ENCODE measurements at regions not wholly inside any gene's neighbourhood (a gene's known extent, or its start where the extent isn't known, plus 50 kb on each side); places are given as distances from the start of the nearest gene placed in this dataset.

GRCh38 chr6:120924214-120924613 lies 410.1 kb downstream of the TBC1D32 start:
- H3K27me3 ChIP-seq (ENCODE audit: control insufficient read depth, insufficient read depth, low read length) = no peaks in the 10 kb centered on the region
- no peak overlapping the region for H3K27ac ChIP-seq (ENCODE audit: low read length)
- no peaks in the 10 kb centered on the region for H3K4me1 ChIP-seq (ENCODE audit: control insufficient read depth, low read depth, low read length)
- H3K9ac ChIP-seq (ENCODE audit: low read length) = no peak overlapping the region
- H3K36me3 ChIP-seq (ENCODE audit: control insufficient read depth, low read depth, low read length) = no peaks in the 10 kb centered on the region
- H3K9me3 ChIP-seq (ENCODE audit: control insufficient read depth, low read depth, low read length) = no peaks in the 10 kb centered on the region
- no peak overlapping the region for H3K4me3 ChIP-seq (ENCODE audit: low read length)

GRCh38 chr6:120918137-120918536 lies 416.1 kb downstream of the TBC1D32 start:
- no peaks in the 10 kb centered on the region for H3K4me1 ChIP-seq (ENCODE audit: control insufficient read depth, low read depth, low read length)
- H3K27me3 ChIP-seq (ENCODE audit: control insufficient read depth, insufficient read depth, low read length) = no peaks in the 10 kb centered on the region
- H3K4me3 ChIP-seq (ENCODE audit: low read length) = no peak overlapping the region
- H3K36me3 ChIP-seq (ENCODE audit: control insufficient read depth, low read depth, low read length) = no peaks in the 10 kb centered on the region
- H3K27ac ChIP-seq (ENCODE audit: low read length) = no peak overlapping the region
- H3K9me3 ChIP-seq (ENCODE audit: control insufficient read depth, low read depth, low read length) = no peaks in the 10 kb centered on the region
- H3K9ac ChIP-seq (ENCODE audit: low read length) = no peak overlapping the region

GRCh38 chr6:120916844-120917243 lies 417.4 kb downstream of the TBC1D32 start:
- no peaks in the 10 kb centered on the region for H3K9me3 ChIP-seq (ENCODE audit: control insufficient read depth, low read depth, low read length)
- H3K36me3 ChIP-seq (ENCODE audit: control insufficient read depth, low read depth, low read length) = no peaks in the 10 kb centered on the region
- no peak overlapping the region for H3K27ac ChIP-seq (ENCODE audit: low read length)
- H3K27me3 ChIP-seq (ENCODE audit: control insufficient read depth, insufficient read depth, low read length) = no peaks in the 10 kb centered on the region
- H3K9ac ChIP-seq (ENCODE audit: low read length) = no peak overlapping the region
- no peaks in the 10 kb centered on the region for H3K4me1 ChIP-seq (ENCODE audit: control insufficient read depth, low read depth, low read length)
- no peak overlapping the region for H3K4me3 ChIP-seq (ENCODE audit: low read length)

DNA sequence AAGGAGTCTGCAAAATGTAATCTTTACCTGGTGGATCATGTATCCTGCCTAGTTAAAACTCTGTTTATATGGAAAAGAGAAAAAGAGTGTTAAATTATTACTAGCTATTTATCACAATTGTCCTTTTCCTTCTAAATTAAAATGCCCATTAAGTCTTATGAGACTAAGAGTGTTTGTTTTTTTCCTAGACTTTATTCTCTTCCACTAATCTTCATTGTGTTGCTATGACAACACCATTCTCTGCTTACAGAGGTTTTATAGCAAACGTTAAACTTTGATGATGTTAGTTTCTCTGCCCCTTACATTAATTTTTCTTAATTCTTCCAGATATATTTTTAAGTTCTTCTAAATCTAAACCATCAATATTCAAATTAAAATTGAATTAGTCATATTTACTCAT lies 420.8 kb downstream of the TBC1D32 start:
- Histone ChIP-seq H3K27me3 (ENCODE audit: control insufficient read depth, insufficient read depth, low read length) (no peaks in the 10 kb centered on the region), H3K27ac (ENCODE audit: low read length) (no peak overlapping the region), H3K4me1 (ENCODE audit: control insufficient read depth, low read depth, low read length) (no peaks in the 10 kb centered on the region), H3K9me3 (ENCODE audit: control insufficient read depth, low read depth, low read length) (no peaks in the 10 kb centered on the region), H3K9ac (ENCODE audit: low read length) (no peak overlapping the region), H3K4me3 (ENCODE audit: low read length) (no peak overlapping the region), H3K36me3 (ENCODE audit: control insufficient read depth, low read depth, low read length) (no peaks in the 10 kb centered on the region)

DNA sequence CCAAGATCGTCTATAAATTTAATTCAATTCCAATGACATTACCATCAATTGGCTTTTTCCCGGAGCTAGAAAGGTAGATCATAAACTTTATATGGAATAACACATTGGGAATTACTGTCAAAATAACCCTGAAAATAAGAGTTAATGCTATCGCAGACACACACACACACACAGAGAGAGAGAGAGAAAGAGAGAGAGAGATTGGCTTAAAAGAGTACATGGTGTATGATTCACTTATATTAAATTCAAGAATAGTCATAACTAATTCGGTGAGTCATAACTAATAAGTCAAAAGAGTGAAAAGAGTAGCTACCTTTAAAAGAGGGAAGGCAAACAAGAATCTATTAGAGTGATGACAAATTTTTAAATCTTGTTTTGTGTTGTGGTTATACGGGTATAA lies 425.5 kb downstream of the TBC1D32 start:
- no peaks in the 10 kb centered on the region for H3K27me3 ChIP-seq (ENCODE audit: control insufficient read depth, insufficient read depth, low read length)
- H3K9me3 ChIP-seq (ENCODE audit: control insufficient read depth, low read depth, low read length) = no peaks in the 10 kb centered on the region
- no peaks in the 10 kb centered on the region for H3K36me3 ChIP-seq (ENCODE audit: control insufficient read depth, low read depth, low read length)
- H3K27ac ChIP-seq (ENCODE audit: low read length) = no peak overlapping the region
- H3K4me1 ChIP-seq (ENCODE audit: control insufficient read depth, low read depth, low read length) = no peaks in the 10 kb centered on the region
- no peak overlapping the region for H3K4me3 ChIP-seq (ENCODE audit: low read length)
- H3K9ac ChIP-seq (ENCODE audit: low read length) = no peak overlapping the region

GRCh38 chr6:120903836-120904235 lies 430.4 kb downstream of the TBC1D32 start:
- Histone ChIP-seq H3K4me3 (ENCODE audit: low read length) (no peak overlapping the region), H3K4me1 (ENCODE audit: control insufficient read depth, low read depth, low read length) (no peaks in the 10 kb centered on the region), H3K36me3 (ENCODE audit: control insufficient read depth, low read depth, low read length) (no peaks in the 10 kb centered on the region), H3K9ac (ENCODE audit: low read length) (no peak overlapping the region), H3K27ac (ENCODE audit: low read length) (no peak overlapping the region), H3K9me3 (ENCODE audit: control insufficient read depth, low read depth, low read length) (no peaks in the 10 kb centered on the region), H3K27me3 (ENCODE audit: control insufficient read depth, insufficient read depth, low read length) (no peaks in the 10 kb centered on the region)

DNA sequence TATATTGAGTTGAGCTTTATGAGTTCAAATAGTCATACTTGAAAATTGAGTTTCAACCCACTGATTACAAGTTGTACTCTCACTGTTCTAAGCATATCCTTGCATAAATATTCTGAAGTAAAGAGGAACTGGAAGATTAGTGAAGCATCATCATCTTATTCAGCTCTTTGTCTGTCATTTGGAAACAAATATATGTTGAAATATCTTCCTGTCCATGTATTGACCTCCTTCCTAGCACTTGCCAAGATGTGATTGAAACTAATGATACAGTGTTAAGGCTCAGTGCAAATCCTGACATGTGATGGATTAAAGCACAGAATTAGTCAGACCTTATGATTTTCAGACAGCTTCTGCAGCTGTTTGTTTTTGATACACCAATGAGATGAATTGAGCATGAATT lies 434.3 kb downstream of the TBC1D32 start:
- no peaks in the 10 kb centered on the region for H3K9me3 ChIP-seq (ENCODE audit: control insufficient read depth, low read depth, low read length)
- no peak overlapping the region for H3K27ac ChIP-seq (ENCODE audit: low read length)
- H3K27me3 ChIP-seq (ENCODE audit: control insufficient read depth, insufficient read depth, low read length) = no peaks in the 10 kb centered on the region
- H3K4me3 ChIP-seq (ENCODE audit: low read length) = no peak overlapping the region
- H3K9ac ChIP-seq (ENCODE audit: low read length) = no peak overlapping the region
- no peaks in the 10 kb centered on the region for H3K4me1 ChIP-seq (ENCODE audit: control insufficient read depth, low read depth, low read length)
- H3K36me3 ChIP-seq (ENCODE audit: control insufficient read depth, low read depth, low read length) = no peaks in the 10 kb centered on the region

DNA sequence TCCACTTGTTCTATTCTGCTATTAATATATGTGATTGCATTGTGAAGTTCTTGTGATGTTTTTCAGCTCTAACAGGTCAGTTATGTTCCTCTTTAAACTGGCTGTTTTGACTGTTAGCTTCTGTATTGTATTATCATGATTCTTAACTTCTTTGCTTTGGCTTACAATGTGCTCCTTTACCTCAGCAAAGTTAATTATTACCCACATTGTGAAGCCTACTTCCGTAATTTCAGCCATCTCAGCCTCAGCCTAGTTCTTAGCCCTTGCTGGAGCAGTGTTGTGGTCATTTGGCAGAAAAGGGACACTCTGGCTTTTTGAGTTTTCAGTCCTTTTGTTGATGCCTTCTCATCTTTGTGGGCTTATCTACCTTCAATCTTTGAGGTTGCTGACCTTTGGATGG lies 440.2 kb downstream of the TBC1D32 start:
- Histone ChIP-seq H3K9me3 (ENCODE audit: control insufficient read depth, low read depth, low read length) (no peaks in the 10 kb centered on the region), H3K36me3 (ENCODE audit: control insufficient read depth, low read depth, low read length) (no peaks in the 10 kb centered on the region), H3K4me3 (ENCODE audit: low read length) (no peak overlapping the region), H3K27me3 (ENCODE audit: control insufficient read depth, insufficient read depth, low read length) (no peaks in the 10 kb centered on the region), H3K4me1 (ENCODE audit: control insufficient read depth, low read depth, low read length) (no peaks in the 10 kb centered on the region), H3K27ac (ENCODE audit: low read length) (no peak overlapping the region), H3K9ac (ENCODE audit: low read length) (no peak overlapping the region)

DNA sequence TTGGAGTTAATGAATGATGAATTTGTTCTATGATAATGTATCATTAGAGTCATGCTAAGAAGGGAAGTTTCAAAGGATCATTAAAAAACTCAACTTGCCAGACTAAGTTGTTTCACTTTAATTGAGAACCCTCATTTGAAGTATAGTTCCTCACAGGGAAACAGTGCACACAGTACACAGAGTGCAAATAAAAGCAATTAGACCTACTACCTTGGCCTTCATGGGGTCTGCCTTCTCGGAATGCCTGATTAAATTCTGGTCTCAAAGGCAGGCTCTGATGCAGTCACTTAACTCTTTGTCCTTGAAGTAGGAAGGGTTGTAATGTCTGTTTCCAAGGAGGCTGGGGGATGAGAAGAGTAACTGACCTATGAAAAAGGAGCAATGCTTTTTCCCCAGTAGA lies 457.3 kb downstream of the TBC1D32 start:
- Histone ChIP-seq H3K27me3 (ENCODE audit: control insufficient read depth, insufficient read depth, low read length) (no peaks in the 10 kb centered on the region), H3K4me1 (ENCODE audit: control insufficient read depth, low read depth, low read length) (no peaks in the 10 kb centered on the region), H3K36me3 (ENCODE audit: control insufficient read depth, low read depth, low read length) (no peaks in the 10 kb centered on the region), H3K4me3 (ENCODE audit: low read length) (no peak overlapping the region), H3K9me3 (ENCODE audit: control insufficient read depth, low read depth, low read length) (no peaks in the 10 kb centered on the region), H3K27ac (ENCODE audit: low read length) (no peak overlapping the region), H3K9ac (ENCODE audit: low read length) (no peak overlapping the region)

DNA sequence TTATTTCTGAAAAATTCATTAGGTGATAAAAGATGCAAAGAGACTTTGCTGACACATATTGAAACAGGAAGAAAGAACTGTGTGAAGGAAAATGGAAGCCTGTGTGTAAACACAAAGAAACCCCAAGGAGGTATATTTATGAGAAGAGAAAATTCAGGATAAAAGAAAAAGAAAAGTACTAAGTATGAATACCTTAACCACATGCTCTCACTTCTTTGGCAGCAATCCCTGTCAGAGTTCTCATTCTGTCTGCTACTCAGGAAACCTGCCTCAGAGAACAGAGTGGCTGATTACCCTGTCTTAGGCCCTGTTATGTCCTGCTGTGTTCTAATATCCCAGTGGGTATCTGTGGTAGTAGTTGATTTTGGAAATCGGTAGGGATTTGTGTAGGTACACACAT lies 457.9 kb downstream of the TBC1D32 start:
- Histone ChIP-seq H3K27me3 (ENCODE audit: control insufficient read depth, insufficient read depth, low read length) (no peaks in the 10 kb centered on the region), H3K9ac (ENCODE audit: low read length) (no peak overlapping the region), H3K36me3 (ENCODE audit: control insufficient read depth, low read depth, low read length) (no peaks in the 10 kb centered on the region), H3K27ac (ENCODE audit: low read length) (no peak overlapping the region), H3K4me1 (ENCODE audit: control insufficient read depth, low read depth, low read length) (no peaks in the 10 kb centered on the region), H3K9me3 (ENCODE audit: control insufficient read depth, low read depth, low read length) (no peaks in the 10 kb centered on the region), H3K4me3 (ENCODE audit: low read length) (no peak overlapping the region)

- H3K27me3 ChIP-seq (ENCODE audit: control insufficient read depth, insufficient read depth, low read length) = no peaks in the 10 kb centered on the region
- H3K9me3 ChIP-seq (ENCODE audit: control insufficient read depth, low read depth, low read length) = no peaks in the 10 kb centered on the region
- no peak overlapping the region for H3K27ac ChIP-seq (ENCODE audit: low read length)
- no peak overlapping the region for H3K4me3 ChIP-seq (ENCODE audit: low read length)
- no peaks in the 10 kb centered on the region for H3K4me1 ChIP-seq (ENCODE audit: control insufficient read depth, low read depth, low read length)
- no peak overlapping the region for H3K9ac ChIP-seq (ENCODE audit: low read length)
- no peaks in the 10 kb centered on the region for H3K36me3 ChIP-seq (ENCODE audit: control insufficient read depth, low read depth, low read length)
These were observed 458.4 kb downstream of the TBC1D32 start for GRCh38 chr6:120875900-120876299.

DNA sequence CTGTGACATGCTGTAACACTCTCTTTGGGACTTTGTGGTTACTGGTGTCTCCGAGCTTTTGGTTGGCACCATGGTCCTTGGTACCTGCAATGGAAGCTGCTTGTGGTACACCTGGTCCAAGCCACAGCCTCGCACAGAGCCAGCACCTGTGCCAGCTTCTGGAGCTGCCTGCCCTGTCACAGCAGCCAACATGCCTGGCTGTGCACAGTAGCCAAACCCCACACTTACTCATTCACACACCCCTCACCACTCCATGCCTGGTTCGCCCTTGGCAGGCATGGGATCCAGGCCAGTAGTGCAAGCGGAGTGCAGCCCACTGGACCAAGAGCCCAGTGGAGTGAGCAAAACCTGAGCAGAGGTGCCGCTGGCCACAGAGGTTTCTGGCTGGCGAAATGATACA lies 459.9 kb downstream of the TBC1D32 start:
- H3K27ac ChIP-seq (ENCODE audit: low read length) = no peak overlapping the region
- no peaks in the 10 kb centered on the region for H3K4me1 ChIP-seq (ENCODE audit: control insufficient read depth, low read depth, low read length)
- no peaks in the 10 kb centered on the region for H3K36me3 ChIP-seq (ENCODE audit: control insufficient read depth, low read depth, low read length)
- H3K9ac ChIP-seq (ENCODE audit: low read length) = no peak overlapping the region
- no peaks in the 10 kb centered on the region for H3K27me3 ChIP-seq (ENCODE audit: control insufficient read depth, insufficient read depth, low read length)
- no peak overlapping the region for H3K4me3 ChIP-seq (ENCODE audit: low read length)
- H3K9me3 ChIP-seq (ENCODE audit: control insufficient read depth, low read depth, low read length) = no peaks in the 10 kb centered on the region
